ENCODE measurements at regions not wholly inside any gene's neighbourhood (a gene's known extent, or its start where the extent isn't known, plus 50 kb on each side); places are given as distances from the start of the nearest gene placed in this dataset.

- TF ChIP-seq CTCF (IDR thresholded peaks at IDR 0.05) (no peak), EP300 (IDR thresholded peaks at IDR 0.05) (no peak), POLR2A (IDR thresholded peaks at IDR 0.05) (no peak), POLR2AphosphoS5 (IDR thresholded peaks at IDR 0.05) (no peak)
Measured at GRCh38 chr13:19050901-19051300, 130.7 kb downstream of the TUBA3C start.
